Urothelium cell line (cell line): ENCODE measurements at regions not wholly inside any gene's neighbourhood (a gene's known extent, or its start where the extent isn't known, plus 50 kb on each side); places are given as distances from the start of the nearest gene placed in this dataset.
"Not testable (repeated sequence)": the region's sequence is repeated elsewhere in the genome, so short reads cannot be mapped to it uniquely, and the experiment has no call there.

Source experiments
- DNase-seq: peaks from one replicate; pipeline ENCODE4 v3.0.0; 2011; ENCODE audit warnings: low spot score, mixed read lengths
- FAIRE-seq: peaks from 2 replicates; lab custom pipeline; 2011; peaks lifted over from hg19 to GRCh38; lab: Jason Lieb, UNC

GRCh38 chr17:79560527-79560926 is 50.3 kb downstream of the RBFOX3 start:
- DNase-seq (no peak), FAIRE-seq (no peak)

- FAIRE-seq = no peak
Observed at GRCh38 chr17:79559111-79559887, 51.6 kb downstream of the RBFOX3 start.

GRCh38 chr17:79558091-79558900 is 52.6 kb downstream of the RBFOX3 start:
- FAIRE-seq (no peak), DNase-seq (no peak)

More at GRCh38 chr17:79559111-79559887, 51.6 kb downstream of the RBFOX3 start:
- no peak for DNase-seq

GRCh38 chr17:79557276-79558090 is 53.4 kb downstream of the RBFOX3 start:
- no peak for FAIRE-seq
- DNase-seq = no peak

- DNase-seq = no peak
- no peak for FAIRE-seq
Observed at GRCh38 chr17:79556271-79556670, 54.6 kb downstream of the RBFOX3 start.

- no peak for DNase-seq
- no peak for FAIRE-seq
Observed at GRCh38 chr17:79555543-79555942, 55.3 kb downstream of the RBFOX3 start.

- FAIRE-seq, DNase-seq: not testable (repeated sequence)
Observed at GRCh38 chr17:79554346-79554745, 56.5 kb downstream of the RBFOX3 start.

GRCh38 chr17:79552824-79553223 is 58.0 kb downstream of the RBFOX3 start:
- DNase-seq (no peak), FAIRE-seq (no peak)

- FAIRE-seq (no peak), DNase-seq (no peak)
Observed at GRCh38 chr17:79552405-79552804, 58.4 kb downstream of the RBFOX3 start.

GRCh38 chr17:79549141-79549915 is 61.5 kb downstream of the RBFOX3 start:
- DNase-seq (no peak), FAIRE-seq (peak; percentile 27)

- FAIRE-seq (no peak), DNase-seq (no peak)
Observed at GRCh38 chr17:79548116-79548515, 62.7 kb downstream of the RBFOX3 start.

- no peak for FAIRE-seq
- no peak for DNase-seq
Observed at GRCh38 chr17:79547586-79547985, 63.3 kb downstream of the RBFOX3 start.

GRCh38 chr17:79547171-79547570 is 63.7 kb downstream of the RBFOX3 start:
- DNase-seq, FAIRE-seq: not testable (repeated sequence)

GRCh38 chr17:79546386-79546785 is 64.5 kb downstream of the RBFOX3 start:
- DNase-seq = no peak
- no peak for FAIRE-seq

GRCh38 chr17:79545251-79546005 is 65.4 kb downstream of the RBFOX3 start:
- no peak for DNase-seq
- FAIRE-seq = no peak

- DNase-seq (no peak), FAIRE-seq (peak; percentile 89)
Observed at GRCh38 chr17:79544142-79544914, 66.5 kb downstream of the RBFOX3 start.

- no peak for DNase-seq
- peak; percentile 42 for FAIRE-seq
Observed at GRCh38 chr17:79543531-79543930, 67.3 kb downstream of the RBFOX3 start.

GRCh38 chr17:79542718-79543117 is 68.1 kb downstream of the RBFOX3 start:
- no peak for FAIRE-seq
- DNase-seq = no peak
